GM19397 (cell line): ENCODE measurements at regions not wholly inside any gene's neighbourhood (a gene's known extent, or its start where the extent isn't known, plus 50 kb on each side); places are given as distances from the start of the nearest gene placed in this dataset.

ENCODE experiments used
- ATAC-seq: cut with Tn5 transposase; IDR thresholded peaks from one replicate; pipeline ENCODE4 v1.9.1; 2021; ENCODE audit warnings: mild to moderate bottlenecking, moderate library complexity; ENCODE audit not compliant: unreplicated experiment

- ATAC-seq: no peak
These were observed 878.9 kb upstream of the RBFOX1 start for GRCh38 chr16:6453742-6454141.

GRCh38 chr16:6447021-6447790 is 885.4 kb upstream of the RBFOX1 start:
- no peak for ATAC-seq

GRCh38 chr16:6446370-6446769 is 886.3 kb upstream of the RBFOX1 start:
- ATAC-seq: no peak

- no peak for ATAC-seq
These were observed 893.5 kb upstream of the RBFOX1 start for GRCh38 chr16:6439129-6439528.

- ATAC-seq: no peak
These were observed 903.8 kb upstream of the RBFOX1 start for GRCh38 chr16:6428861-6429260.

- no peak for ATAC-seq
These were observed 905.0 kb upstream of the RBFOX1 start for GRCh38 chr16:6427621-6428020.

GRCh38 chr16:6407596-6407995 is 925.0 kb upstream of the RBFOX1 start:
- ATAC-seq: no peak

- ATAC-seq: no peak
These were observed 926.6 kb upstream of the RBFOX1 start for GRCh38 chr16:6406028-6406427.

GRCh38 chr16:6382924-6383459 is 949.7 kb upstream of the RBFOX1 start:
- ATAC-seq: no peak

- ATAC-seq: no peak
These were observed 950.7 kb upstream of the RBFOX1 start for GRCh38 chr16:6381896-6382295.

GRCh38 chr16:6377956-6378355 is 954.7 kb upstream of the RBFOX1 start:
- ATAC-seq: no peak

- ATAC-seq: no peak
These were observed 957.1 kb upstream of the RBFOX1 start for GRCh38 chr16:6375465-6376075.

- ATAC-seq: no peak
These were observed 957.8 kb upstream of the RBFOX1 start for GRCh38 chr16:6374821-6375220.

GRCh38 chr16:6364846-6365245 is 967.8 kb upstream of the RBFOX1 start:
- no peak for ATAC-seq

GRCh38 chr16:6363896-6364607 is 968.6 kb upstream of the RBFOX1 start:
- ATAC-seq: no peak

GRCh38 chr16:6363396-6363795 is 969.2 kb upstream of the RBFOX1 start:
- no peak for ATAC-seq

- ATAC-seq: no peak
These were observed 970.3 kb upstream of the RBFOX1 start for GRCh38 chr16:6362321-6362720.

- no peak for ATAC-seq
These were observed 972.0 kb upstream of the RBFOX1 start for GRCh38 chr16:6360641-6361040.

- no peak for ATAC-seq
These were observed 975.7 kb upstream of the RBFOX1 start for GRCh38 chr16:6356911-6357310.

GRCh38 chr16:6349725-6350124 is 982.9 kb upstream of the RBFOX1 start:
- ATAC-seq: no peak

- no peak for ATAC-seq
These were observed 987.6 kb upstream of the RBFOX1 start for GRCh38 chr16:6345090-6345489.

- ATAC-seq: no peak
These were observed 989.5 kb upstream of the RBFOX1 start for GRCh38 chr16:6343157-6343556.
